ENCODE measurements at regions not wholly inside any gene's neighbourhood (a gene's known extent, or its start where the extent isn't known, plus 50 kb on each side); places are given as distances from the start of the nearest gene placed in this dataset.

DNA sequence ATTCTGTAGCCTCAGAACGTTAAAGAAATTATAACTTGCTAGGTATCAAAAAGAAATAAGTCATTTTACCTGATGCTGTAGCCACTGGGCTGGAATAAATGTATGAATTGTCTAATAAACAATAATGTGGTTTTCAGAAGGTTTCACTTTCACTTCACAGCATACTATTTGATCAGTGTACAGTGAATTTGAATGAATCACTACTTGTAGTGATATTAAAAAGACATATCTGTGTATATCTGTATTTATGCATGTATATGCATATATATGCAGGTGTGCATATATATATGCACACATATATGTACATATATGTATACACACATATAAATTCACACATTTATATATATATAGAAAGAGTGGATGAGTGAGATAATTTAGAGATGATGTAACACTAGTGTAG lies 440.0 kb upstream of the PCDH10 start:
- Histone ChIP-seq H3K56ac (ENCODE audit: insufficient read length, low read depth, low read length) (no peak overlapping the region), H4K5ac (ENCODE audit: insufficient read length, low read depth, low read length) (no peak overlapping the region), H4K8ac (replicated peaks; ENCODE audit: insufficient read length, low read depth, low read length) (no peak overlapping the region), H4K20me1 (ENCODE audit: control insufficient read depth, insufficient read depth, insufficient read length) (no peaks in the 10 kb centered on the region), H3K27ac (ENCODE audit: insufficient read length, low read depth, low read length) (no peak overlapping the region), H3K4me1 (ENCODE audit: insufficient read depth, low read length) (no peaks in the 10 kb centered on the region), H2AFZ (ENCODE audit: low read length) (no peak overlapping the region), H2BK120ac (ENCODE audit: low read depth, low read length, poor library complexity, severe bottlenecking) (no peak overlapping the region), H2BK12ac (ENCODE audit: insufficient read length, low read depth, low read length) (no peak overlapping the region), H3K79me2 (ENCODE audit: insufficient read depth, low read length) (no peaks in the 10 kb centered on the region), H4K91ac (ENCODE audit: insufficient read length, low read depth, low read length) (no peak overlapping the region), H3K4me2 (ENCODE audit: insufficient read depth, insufficient read length, low read length) (no peak overlapping the region), H3K18ac (ENCODE audit: insufficient read length, low read depth, low read length) (no peak overlapping the region), H2BK15ac (ENCODE audit: low read depth, low read length) (no peak overlapping the region), H2AK5ac (ENCODE audit: insufficient read length, low read length) (no peak overlapping the region), H3K9ac (ENCODE audit: extremely low read depth, insufficient read length, low read length) (no peak overlapping the region), H3K9me3 (ENCODE audit: control insufficient read depth, low read depth, low read length) (no peaks in the 10 kb centered on the region), H3T11ph (ENCODE audit: low read length) (no peak overlapping the region), H3K4ac (ENCODE audit: low read depth, low read length) (no peak overlapping the region), H3K23me2 (ENCODE audit: insufficient read length, low read depth, low read length, poor library complexity, severe bottlenecking) (no peaks in the 10 kb centered on the region), H3K27me3 (ENCODE audit: insufficient read depth, low read length) (no peaks in the 10 kb centered on the region), H3K23ac (ENCODE audit: insufficient read length, low read depth, low read length) (no peak overlapping the region), H3K79me1 (ENCODE audit: insufficient read depth, low read depth, low read length, poor library complexity, severe bottlenecking) (no peaks in the 10 kb centered on the region), H2BK20ac (ENCODE audit: low read depth, low read length, poor library complexity, severe bottlenecking) (no peak overlapping the region), H3K14ac (ENCODE audit: insufficient read depth, low read length) (no peak overlapping the region), H2BK5ac (ENCODE audit: insufficient read length, low read length) (no peak overlapping the region)
- no peak for DNase-seq
- TF ChIP-seq, protein P1, sequence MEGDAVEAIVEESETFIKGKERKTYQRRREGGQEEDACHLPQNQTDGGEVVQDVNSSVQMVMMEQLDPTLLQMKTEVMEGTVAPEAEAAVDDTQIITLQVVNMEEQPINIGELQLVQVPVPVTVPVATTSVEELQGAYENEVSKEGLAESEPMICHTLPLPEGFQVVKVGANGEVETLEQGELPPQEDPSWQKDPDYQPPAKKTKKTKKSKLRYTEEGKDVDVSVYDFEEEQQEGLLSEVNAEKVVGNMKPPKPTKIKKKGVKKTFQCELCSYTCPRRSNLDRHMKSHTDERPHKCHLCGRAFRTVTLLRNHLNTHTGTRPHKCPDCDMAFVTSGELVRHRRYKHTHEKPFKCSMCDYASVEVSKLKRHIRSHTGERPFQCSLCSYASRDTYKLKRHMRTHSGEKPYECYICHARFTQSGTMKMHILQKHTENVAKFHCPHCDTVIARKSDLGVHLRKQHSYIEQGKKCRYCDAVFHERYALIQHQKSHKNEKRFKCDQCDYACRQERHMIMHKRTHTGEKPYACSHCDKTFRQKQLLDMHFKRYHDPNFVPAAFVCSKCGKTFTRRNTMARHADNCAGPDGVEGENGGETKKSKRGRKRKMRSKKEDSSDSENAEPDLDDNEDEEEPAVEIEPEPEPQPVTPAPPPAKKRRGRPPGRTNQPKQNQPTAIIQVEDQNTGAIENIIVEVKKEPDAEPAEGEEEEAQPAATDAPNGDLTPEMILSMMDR (conservative IDR thresholded peaks at IDR 0.05), result no peak
- no CpG with 5 or more reads among the region's 1 CpG for WGBS (ENCODE audit: extremely low coverage, insufficient read length, low lambda C conversion rate)
- H3K4me3 Mint-ChIP-seq, result no peak overlapping the region
- H3K4me1 Mint-ChIP-seq, result 0 out of 4 replicates have a peak, but pooled peaks cover 0 to 2% of the 10 kb centered on the region in 2 experiments
- no peaks in the 10 kb centered on the region for H3K9me3 Mint-ChIP-seq
- H3K36me3 Mint-ChIP-seq (ENCODE audit: insufficient read depth in 1 of 3, low read depth in 3 of 3), result no peaks in the 10 kb centered on the region
- H3K27ac Mint-ChIP-seq, result no peak overlapping the region
- no peaks in the 10 kb centered on the region for H3K27me3 Mint-ChIP-seq (ENCODE audit: low read depth)
